Globus pallidus (tissue), 1 donor: ENCODE measurements at regions not wholly inside any gene's neighbourhood (a gene's known extent, or its start where the extent isn't known, plus 50 kb on each side); places are given as distances from the start of the nearest gene placed in this dataset.
"Not testable (repeated sequence)": the region's sequence is repeated elsewhere in the genome, so short reads cannot be mapped to it uniquely, and the experiment has no call there.

ENCODE experiments used
- DNase-seq: peaks from one replicate; pipeline ENCODE4 v3.0.0-alpha.2; 2015; ENCODE audit warnings: low spot score

DNA sequence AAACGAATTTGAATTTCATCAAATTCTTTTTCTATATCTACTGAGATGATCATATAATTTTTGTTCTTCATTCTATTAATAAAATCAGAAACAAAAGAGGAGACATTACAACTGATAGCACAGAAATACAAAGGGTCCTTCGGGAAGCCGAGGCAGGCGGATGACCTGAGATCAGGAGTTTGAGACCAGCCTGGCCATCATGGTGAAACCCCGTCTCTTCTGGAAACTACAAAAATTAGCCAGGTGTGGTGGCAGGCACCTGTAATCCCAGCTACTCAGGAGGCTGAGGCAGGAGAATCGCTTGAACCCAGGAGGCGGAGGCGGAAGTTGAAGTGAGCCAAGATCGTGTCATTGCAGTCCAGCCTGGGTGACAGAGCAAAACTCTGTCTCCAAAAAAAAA, 113.4 kb downstream of the PMAIP1 start:
- not testable (repeated sequence) for DNase-seq

DNA sequence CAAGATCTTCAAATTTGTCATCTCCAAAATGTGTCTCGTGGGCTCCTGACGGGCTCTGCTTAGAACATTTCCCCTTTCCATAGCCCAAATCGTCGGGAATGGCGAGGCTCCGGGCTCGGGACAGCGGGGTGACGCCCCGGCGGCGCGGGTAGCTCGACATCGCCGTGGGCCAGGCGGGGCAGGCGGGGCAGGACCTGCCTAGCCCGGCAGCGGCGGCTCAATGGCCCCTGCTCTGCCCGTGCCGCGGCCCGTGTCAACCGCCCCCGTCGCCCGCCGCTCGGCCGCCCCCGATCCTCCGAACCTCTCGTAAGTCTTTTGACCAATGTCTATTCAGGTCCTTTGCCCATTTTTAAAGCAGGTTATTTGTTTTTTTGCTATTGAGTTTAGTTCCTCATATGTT, 111.2 kb downstream of the PMAIP1 start:
- DNase-seq = no peak

DNA sequence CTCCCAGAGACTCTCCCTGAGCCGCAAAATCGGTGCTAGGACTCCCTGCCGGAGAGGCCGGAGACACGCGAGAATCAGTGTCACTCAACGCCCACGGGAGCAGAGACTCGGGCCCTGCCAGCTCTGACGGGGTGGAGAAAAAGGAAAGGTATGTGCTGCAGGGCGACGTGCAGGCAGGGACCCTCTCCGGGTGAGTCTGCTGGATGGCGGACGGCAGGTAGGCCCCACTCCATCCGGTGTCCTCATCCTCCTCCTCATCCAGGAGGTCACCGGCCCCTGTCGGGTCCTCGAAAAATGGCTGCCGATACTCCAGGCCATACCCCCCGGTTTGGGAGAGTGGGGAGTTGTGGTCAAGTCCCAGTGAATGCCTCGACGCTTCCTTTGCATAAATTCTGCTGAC, 110.7 kb downstream of the PMAIP1 start:
- no peak for DNase-seq

GRCh38 chr18:60007661-60008060, 107.9 kb downstream of the PMAIP1 start:
- DNase-seq = no peak

- no peak for DNase-seq
These were observed 103.9 kb downstream of the PMAIP1 start for GRCh38 chr18:60003610-60004185.

- DNase-seq = peak; percentile 29
These were observed 96.7 kb downstream of the PMAIP1 start for GRCh38 chr18:59996370-59996966.

DNA sequence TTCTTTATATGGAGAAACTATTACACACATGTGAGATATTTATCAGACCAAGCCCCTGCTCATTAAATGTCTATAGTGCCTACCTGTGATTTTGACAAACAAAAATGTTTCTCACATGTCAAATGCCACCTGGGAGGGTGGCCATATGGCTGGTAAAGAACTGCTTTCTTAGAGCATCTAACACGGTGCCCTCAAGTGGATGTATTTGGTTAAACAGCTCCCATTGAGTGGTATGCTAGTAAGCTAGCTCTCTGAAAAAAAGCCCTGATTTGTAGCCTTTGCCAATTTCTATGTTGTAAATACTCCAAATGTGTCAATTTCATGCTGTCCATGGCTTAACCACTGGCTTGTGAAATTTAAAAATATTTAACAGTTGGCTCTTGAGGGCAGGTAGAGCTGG, 94.6 kb downstream of the PMAIP1 start:
- no peak for DNase-seq

DNA sequence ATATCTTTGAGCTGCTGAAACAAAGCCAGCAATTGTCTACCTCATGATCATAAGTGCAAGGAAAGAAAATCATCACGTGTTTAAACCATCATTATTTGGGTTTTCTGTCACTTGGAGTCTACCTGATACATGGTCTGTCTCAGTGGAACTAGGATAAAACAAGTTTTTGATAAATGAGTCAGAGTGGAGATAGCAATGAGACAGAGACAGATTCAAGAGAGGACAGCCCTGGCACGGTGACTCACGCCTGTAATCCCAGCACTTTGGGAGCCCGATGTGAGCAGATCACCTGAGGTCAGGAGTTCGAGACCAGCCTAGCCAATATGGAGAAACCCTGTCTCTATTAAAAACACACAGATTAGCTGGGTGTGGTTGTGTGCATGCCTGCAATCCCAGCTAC, 93.8 kb downstream of the PMAIP1 start:
- no peak for DNase-seq

DNA sequence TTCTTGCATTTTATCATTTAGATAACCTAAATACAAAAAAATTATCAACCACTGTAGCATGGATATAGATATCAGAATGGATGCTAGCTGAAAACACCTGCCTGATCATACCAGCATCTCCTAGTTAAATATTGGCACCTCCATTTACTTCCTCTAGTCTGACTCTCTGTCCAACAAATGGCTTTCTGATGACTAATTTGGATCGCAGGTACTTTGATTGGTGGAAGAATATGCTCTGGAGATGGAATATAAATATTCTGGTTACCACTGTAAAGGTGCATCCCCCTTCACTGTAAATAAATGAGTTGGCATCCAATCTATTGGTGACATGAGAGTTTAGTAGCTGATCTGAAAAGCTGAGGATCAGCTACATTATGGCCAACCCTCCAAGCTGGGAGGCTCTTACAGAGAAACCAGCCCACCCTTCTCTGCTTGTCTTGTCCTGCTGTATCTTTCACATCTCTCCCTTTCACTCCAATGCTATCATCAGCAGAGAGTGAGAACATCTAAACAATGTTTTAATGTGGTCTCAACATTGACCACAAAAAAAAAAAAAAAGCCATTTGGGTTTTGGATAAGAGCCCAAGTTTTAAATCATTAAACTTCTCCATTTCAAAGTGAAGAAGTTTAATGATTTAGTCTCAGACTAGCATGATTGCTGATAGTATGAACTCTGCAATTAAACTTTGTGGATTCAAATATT, 90.5 kb downstream of the PMAIP1 start:
- DNase-seq = no peak

DNA sequence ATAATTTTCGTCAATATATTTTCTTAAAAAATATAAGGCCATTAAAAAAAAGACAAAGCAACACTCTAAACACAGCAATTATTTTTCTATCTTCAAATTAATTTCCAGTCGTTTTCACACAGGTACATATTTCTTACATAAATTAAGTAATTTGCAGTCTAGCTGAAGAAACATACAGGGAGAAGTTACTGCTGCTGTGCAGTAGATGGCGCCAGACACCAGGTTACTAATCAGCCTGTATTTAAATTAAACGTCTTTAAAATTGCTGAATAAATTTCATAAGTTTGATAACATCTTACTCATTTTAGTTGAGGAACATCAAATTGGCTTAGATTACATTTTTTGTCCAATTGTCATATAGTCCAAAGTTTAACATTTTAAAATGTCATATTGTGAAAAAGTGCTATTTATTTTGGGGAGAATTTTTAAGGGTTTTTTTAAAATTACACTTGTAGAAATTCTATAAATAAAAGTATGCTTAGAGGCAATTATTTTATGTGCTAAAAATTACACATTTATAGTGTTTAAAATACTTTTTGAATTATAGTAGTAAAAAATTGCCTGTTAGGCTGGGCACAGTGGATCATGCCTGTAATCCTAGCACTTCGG, 88.4 kb downstream of the PMAIP1 start:
- peak; percentile 53 for DNase-seq

GRCh38 chr18:59987102-59987501, 87.3 kb downstream of the PMAIP1 start:
- no peak for DNase-seq

GRCh38 chr18:59986139-59986538, 86.3 kb downstream of the PMAIP1 start:
- no peak for DNase-seq

DNA sequence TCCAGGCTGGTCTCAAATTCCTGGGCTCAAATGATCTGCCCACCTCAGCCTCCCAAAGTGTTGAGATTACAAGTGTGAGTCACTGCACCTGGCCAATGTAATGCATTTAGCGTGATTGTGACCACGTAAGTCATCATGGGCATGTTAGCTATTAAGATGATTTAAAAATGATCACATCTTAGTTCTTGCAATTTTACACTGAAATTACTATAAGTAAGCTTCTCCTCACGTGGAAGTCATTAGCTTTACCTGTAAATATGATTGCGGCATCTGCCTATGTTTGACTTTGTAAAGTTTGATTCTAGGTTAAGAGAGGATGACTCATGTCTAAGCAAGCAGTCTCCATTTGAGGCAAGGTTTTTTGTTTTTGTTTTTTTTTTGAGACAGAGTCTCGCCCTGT, 85.5 kb downstream of the PMAIP1 start:
- DNase-seq = no peak

DNA sequence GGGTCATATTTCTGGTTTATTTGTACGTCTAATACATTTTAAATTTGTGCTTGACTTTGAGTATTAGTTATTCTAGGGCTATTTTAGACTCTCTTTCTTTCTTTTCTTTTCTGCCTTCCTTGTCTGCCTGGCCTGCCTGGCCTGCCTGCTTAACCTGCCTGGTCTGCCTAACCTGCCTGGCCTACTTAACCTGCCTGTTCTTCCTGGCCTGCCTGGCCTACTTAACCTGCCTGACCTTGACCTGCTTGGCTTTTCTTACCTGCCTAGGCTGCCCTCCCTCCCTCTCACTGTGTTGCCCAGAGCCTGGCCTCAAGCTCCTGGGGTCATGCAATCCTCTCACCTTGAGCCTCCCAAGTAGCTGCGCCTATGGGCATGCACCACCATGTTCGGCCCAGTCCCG, 83.7 kb downstream of the PMAIP1 start:
- DNase-seq = no peak

GRCh38 chr18:59980188-59980637, 80.4 kb downstream of the PMAIP1 start:
- DNase-seq = no peak

- no peak for DNase-seq
These were observed 72.2 kb downstream of the PMAIP1 start for GRCh38 chr18:59971871-59972428.

GRCh38 chr18:59971144-59971543, 71.3 kb downstream of the PMAIP1 start:
- DNase-seq = not testable (repeated sequence)

- not testable (repeated sequence) for DNase-seq
These were observed 69.8 kb downstream of the PMAIP1 start for GRCh38 chr18:59969477-59970028.

GRCh38 chr18:59968583-59968982, 68.8 kb downstream of the PMAIP1 start:
- DNase-seq = no peak

DNA sequence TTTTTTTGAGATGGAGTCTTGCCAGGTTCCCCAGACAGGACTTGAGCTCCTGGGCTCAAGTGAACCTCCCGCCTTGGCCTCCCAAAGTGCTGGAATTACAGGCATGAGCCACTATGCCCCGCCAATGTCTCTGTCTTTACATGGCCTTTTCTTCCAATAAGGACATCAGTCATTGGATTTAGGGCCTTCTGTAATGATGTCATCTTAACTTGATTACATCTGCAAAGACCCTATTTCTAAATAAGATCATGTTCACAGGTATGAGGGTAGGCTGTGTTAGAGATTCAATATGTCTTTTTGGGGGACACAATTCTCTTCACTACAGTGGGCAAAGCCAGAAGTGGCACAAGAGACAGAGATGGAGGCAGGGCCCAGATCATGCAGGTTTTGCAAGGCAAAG, 68.1 kb downstream of the PMAIP1 start:
- no peak for DNase-seq

DNA sequence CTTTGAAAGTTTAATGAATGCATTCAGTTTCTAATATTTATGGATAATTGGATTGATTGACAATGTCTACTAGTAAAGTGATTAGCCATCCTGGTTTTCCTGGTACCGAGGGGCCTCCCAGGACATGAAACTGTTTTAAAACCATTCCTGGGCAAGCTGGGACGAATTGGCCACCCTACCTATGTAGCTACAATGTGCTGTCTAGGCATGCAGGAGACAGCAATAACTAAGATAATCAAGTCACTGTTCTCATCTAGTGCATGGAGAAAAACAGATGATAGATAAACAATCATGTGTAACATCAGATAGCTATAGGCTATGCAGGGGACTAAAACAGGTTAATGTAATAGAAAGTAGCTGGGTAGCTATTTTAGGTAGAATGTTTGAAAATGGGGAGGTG, 67.1 kb downstream of the PMAIP1 start:
- no peak for DNase-seq

DNA sequence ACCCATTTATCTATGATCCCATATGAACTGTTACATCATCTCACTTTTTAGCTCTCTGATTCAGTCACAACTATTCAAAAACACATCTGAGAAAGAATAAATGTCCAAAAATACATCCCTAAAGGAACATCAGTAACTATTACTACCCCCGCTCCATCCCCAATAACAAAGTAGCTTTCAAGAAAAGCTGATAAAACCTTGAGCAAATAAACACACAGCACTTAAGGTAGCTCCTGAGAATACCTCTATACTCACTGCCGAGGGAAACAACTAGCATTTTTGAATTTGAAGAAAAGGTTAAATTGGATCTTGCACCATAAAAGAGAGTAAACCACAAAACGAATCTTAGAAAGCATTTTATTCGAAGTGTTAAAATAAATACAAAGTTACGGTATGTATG, 63.4 kb downstream of the PMAIP1 start:
- no peak for DNase-seq

DNA sequence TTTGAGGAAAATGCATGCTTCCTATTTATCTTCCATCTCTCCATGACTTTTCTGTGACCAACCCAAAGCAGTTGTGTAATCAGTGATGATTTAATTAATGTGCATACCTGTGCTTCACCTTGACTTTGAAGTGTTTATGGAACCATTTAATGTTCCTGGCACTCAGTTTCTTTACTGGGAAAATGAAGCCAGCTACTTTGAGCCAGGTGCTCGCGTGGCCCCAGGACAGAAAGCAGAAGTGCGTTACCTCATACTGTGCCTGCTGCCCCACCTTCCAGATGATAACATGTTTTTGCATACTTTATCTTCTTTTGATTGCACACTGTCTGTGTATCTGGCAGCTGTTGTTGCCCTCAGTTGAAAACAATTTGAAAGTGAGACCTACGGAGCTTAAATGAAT, 61.3 kb downstream of the PMAIP1 start:
- no peak for DNase-seq
